ENCODE measurements at regions not wholly inside any gene's neighbourhood (a gene's known extent, or its start where the extent isn't known, plus 50 kb on each side); places are given as distances from the start of the nearest gene placed in this dataset.

DNA sequence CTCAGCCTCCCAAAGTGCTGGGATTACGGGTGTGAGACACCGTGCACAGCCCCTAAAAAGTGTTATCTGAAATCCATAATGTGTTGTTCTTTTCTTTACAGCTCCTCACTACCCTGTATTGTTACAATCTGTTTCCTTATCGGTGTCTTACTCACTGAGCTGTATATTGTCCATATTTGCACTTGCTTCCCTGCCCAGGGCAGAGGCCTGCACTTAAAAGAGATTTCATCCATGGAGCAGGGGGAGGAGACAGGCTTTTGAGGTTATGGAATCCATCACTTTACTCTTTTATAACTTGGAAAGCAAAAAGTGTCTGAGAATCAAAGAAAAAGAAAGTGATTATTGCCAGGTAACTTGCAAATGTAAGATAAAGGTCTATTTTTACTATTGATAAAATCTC lies 251.0 kb downstream of the DIO2 start:
- no peak for DNase-seq

DNA sequence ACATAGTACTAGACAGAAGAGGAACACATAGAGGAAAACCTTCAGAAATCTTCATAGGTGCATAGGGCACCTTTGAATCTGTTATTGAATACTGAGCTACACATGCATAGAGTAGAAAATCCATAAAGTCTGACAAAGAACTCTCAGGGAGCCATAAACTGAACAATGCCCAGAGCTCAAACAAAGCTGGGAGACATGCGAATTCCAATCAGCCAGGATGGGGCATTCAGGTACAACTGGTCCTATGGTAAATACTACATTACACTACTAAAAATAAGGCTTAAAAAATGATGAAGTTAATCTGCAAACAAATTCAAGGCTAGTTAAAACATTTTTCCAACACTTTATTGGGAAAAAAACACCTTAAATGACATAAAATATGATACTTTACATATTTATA lies 259.7 kb downstream of the DIO2 start:
- DNase-seq: no peak

DNA sequence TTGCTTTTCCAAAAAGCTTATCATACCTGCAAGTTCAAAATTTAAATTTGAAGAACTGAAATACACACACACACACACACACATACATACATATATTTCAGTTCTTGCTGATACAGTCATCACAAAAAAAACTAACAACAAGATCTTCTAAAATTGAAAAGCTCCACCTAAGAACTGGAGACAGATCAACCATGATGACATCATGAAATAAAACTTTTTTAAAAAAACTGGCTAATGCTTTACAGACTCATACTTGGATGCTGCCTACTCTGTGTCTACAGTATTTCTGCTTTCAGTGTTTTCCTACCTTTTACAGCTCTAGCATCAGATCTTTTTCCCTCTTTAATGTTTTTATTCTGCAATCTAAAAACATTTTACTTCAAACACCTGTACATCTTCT lies 261.4 kb downstream of the DIO2 start:
- DNase-seq: no peak

DNA sequence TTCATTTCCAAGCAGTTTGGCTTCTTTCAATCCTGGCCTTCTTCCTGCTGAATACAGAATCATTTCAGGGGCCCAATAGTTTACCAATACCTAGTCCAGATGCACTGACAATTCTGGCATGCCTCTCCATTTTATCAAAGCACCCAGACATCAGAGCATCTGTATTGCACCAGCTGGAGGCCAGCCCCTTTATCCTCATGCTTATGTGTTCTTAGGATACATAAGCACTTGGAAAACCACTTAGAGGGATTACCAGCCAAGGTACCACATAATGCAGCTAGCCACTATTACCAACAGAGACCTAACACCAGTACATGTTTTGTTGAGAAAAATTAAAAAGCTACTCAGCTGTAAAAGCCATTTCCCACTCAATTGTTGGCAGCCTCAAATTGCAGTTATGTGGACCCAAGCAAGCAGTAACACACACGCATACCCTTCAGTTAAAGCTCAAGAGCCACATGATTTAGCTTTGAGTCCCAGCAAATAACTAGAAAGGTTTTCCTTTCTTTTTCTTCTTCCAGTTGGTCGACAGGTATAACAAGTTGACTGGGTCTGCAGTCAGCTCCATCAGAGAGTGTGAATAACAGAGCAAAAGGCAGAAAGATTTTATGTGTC lies 263.8 kb downstream of the DIO2 start:
- DNase-seq: no peak

DNA sequence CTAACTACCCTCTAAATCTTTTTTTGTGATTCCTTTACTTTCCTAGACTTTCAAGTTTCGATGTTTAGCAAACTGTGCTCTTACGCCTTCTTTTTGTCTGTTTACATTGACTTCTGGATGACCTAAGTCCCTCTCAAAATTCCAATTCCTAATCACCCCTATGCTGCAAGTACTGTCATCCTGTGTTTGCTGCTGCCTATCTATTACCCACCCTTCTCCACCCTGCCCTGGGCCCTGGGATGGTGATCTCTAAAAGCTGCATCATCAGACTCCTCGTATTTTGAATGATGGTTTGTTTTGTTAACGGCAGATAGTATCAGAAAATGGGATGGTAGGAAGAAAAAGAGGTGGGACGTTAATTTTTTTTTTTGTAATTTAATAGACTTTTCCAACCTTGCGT lies 272.1 kb downstream of the DIO2 start:
- DNase-seq: no peak

DNA sequence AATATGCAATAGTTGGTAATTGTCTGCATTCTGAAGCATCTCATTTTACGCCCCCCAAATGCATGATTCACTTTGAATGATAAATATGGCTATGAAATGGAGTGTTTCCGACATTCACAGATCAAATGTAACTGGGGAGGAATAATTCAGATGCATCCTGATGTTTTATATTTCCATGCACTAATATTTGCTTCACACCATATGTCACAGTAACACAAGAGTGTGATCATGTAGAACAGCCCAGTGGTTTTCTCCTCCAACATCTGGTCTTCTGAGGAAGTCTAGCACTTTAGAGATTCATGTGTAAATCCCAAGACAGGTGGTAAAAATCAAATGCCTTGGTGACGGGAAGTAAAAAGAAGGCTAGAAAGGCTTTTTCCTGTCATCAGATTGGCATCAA lies 273.1 kb downstream of the DIO2 start:
- DNase-seq: no peak

DNA sequence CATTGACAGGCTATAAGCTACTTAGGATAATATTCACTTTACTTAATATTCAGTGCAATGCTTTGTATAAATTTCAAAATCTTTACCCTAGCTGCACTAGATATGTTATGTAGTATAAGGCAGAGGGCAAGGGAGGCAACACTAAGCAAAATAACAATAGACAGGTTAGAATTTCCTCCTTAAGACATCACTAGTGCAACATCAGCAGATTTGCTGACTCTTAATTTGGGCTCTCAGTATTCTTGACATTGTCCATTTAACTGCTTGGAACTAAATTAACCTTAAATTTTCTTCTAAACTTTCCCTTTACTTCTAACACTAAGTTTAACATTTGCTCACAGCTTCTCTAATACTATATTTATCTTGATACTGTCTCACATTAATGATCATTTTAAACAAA lies 273.9 kb downstream of the DIO2 start:
- DNase-seq: no peak

DNA sequence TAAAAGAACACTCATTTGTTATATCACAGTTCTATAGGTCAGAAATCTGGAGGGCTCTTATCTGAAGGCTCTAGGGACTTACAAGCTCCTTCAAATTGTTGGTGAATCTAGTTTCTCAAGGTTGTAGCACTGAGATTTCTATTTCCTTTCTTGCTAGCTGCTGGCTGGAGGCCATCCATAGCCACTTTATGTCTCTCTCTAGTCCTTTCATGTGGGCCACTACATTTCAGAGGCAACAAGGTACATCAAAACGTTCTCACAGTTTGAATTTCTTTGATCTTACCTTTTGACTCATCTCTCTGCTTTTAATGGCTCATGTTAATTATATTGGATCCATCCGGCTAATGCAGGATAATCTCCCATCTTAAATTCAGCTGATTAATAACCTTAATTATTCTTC lies 286.8 kb downstream of the DIO2 start:
- no peak for DNase-seq

DNA sequence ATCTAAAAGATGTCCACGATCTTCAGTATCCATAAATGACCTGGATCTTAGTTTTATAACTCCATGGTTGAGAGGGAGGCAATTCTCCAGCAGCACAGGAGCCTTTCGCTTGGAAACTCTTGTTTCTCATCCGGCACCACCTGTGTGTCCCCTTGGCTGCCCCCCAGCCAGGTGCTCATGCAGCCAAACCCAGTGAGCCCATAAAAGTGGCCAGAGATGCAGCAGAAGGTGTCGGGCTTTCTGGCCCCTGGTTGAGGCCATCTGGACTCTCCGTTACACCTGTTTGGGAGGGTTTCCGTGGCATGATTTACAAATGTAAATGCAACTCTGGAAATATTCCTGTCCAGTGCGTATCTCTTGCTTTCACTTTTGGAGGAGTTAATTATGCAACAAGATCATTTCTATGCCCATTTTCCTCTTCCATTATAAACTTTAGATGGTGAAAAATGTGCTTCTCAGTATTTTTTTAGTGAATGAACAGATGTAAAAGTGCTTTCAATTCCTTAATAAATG lies 291.1 kb downstream of the DIO2 start:
- no peak for DNase-seq

Measured in NCI-H526 treated with DMSO at 0.1 percent for 48 hours (cell line).